Skeletal muscle satellite cell (primary cell): ENCODE measurements at regions not wholly inside any gene's neighbourhood (a gene's known extent, or its start where the extent isn't known, plus 50 kb on each side); places are given as distances from the start of the nearest gene placed in this dataset. TPM values are rescaled to one million over a fixed set of nuclear protein-coding genes. Genes with fewer than 3 reads are reported as not detected.

Source experiments
- H3K27me3 ChIP-seq: 2 replicates; pipeline ENCODE4 v1.7.0; 2013; ENCODE audit warnings: low read length; ENCODE audit not compliant: control insufficient read depth, insufficient read depth
- H3K36me3 ChIP-seq: 2 replicates; pipeline ENCODE4 v1.7.0; 2013; ENCODE audit warnings: mild to moderate bottlenecking, control low read depth, low read length; ENCODE audit not compliant: insufficient read depth
- H3K4me1 ChIP-seq: 2 replicates; pipeline ENCODE4 v1.7.0; 2013; ENCODE audit warnings: low read length; ENCODE audit not compliant: control insufficient read depth, insufficient read depth
- H3K4me2 ChIP-seq: 2 replicates; pipeline ENCODE4 v1.7.0; 2013; ENCODE audit warnings: mild to moderate bottlenecking, low read length
- H3K4me3 ChIP-seq: 2 replicates; pipeline ENCODE4 v1.7.0; 2013; ENCODE audit warnings: low read length
- H3K9ac ChIP-seq: 2 replicates; pipeline ENCODE4 v1.7.0; 2013; ENCODE audit warnings: mild to moderate bottlenecking, low read depth, low read length, moderate library complexity
- H3K9me3 ChIP-seq: replicated peaks from 2 replicates; pipeline ENCODE4 v1.7.0; 2013; ENCODE audit warnings: mild to moderate bottlenecking, control low read depth, low read length
- small RNA-seq: library from RNA; depleted of rRNA; stranded (forward); fragments of <200 nt; gene quantifications from one replicate; pipeline ENCODE3, GENCODE V24; 2012

DNA sequence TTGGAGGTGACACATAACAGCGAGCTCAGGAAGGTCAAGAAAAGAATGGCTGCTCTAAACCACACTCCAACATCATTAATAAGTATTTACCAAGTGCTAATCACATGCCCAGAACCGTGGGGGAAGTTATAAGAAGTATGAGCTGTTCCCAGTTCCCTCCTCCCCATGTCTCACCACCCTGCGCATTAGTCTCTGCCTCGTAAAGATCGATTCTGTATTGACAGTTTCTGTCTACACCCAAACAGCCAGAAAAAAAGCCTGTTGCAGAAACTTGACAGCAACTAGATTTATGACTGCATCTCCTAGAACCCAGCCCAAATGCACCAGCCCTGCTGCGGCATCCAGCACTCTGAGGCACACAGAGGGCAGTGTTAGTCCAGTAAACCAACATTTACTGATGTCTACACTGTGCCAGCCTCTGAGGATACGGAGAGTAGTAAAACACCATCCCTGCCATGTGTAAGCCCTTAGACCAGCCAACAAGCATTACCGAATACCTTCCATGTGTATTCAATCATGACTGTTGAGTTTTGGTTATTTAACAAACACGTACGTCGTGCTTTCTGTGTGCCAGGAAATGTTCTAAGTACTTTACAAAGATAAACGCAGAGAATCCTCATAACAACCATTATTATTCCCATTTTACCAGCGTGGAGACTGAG, 63.6 kb upstream of the ZBTB40 start:
- H3K9ac ChIP-seq = no peak overlapping the region
- H3K4me2 ChIP-seq = no peak overlapping the region
- no peaks in the 10 kb centered on the region for H3K9me3 ChIP-seq
- no peaks in the 10 kb centered on the region for H3K4me1 ChIP-seq
- H3K36me3 ChIP-seq = no peaks in the 10 kb centered on the region
- peaks cover 76% of the 10 kb centered on the region for H3K27me3 ChIP-seq
- H3K4me3 ChIP-seq = no peak overlapping the region

DNA sequence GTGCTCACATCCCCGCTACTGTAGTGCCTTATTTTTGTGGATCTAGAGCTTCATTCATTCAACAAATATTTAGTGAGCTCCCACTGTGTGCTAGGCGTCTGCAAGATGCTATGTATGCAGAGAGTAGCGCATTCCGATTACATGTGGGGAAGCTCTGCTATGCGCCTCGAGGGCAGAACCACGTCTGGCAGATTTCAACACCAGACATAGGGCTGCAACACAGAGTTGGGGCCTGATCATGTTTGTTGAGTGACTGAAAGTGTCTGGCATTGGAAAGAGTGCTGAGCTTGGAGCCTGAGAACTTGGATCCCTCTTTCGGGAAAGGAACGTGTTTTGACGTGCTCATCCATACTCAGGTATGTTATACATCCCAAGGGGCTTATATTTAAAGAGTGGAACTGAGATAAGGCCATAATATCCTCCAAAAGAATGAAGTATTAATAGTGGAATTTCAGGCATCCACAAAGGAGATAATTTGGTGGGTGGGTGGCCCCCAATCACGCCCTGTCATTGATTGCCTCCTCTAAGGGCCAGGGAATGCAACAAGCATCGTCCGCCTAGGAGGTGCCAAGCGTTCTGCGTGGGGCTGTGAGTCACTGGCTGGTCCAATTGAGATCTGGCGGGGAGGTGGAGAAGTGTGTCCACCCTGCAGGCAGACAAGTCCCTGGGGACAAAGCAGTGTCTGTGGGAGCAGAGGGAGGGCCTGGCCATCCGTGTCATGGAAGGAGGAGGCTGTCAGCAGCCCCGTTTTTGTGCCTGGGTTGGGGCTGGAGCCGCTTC, 62.8 kb upstream of the ZBTB40 start:
- H3K4me3 ChIP-seq = no peak overlapping the region
- no peaks in the 10 kb centered on the region for H3K4me1 ChIP-seq
- peaks cover 75% of the 10 kb centered on the region for H3K27me3 ChIP-seq
- H3K4me2 ChIP-seq = no peak overlapping the region
- H3K36me3 ChIP-seq = no peaks in the 10 kb centered on the region
- H3K9me3 ChIP-seq = no peaks in the 10 kb centered on the region
- no peak overlapping the region for H3K9ac ChIP-seq

DNA sequence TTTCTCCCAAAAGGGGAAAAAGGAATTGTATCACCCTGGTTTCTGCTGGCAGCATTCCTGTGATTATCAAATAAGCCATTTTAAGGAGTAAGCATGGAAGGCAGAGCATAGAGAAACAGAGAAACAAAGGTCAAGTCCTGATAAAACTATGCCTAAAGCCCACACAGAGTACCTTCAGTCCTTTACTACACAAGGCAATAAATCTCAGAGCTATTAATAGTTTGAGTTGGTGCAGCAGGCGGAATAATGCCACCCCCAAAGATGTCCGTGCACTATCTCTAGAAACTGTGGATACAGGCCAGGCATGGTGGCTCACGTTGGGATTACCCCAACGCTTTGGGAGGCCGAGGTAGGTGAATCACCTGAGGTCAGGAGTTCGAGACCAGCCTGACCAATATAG, 58.1 kb upstream of the ZBTB40 start:
- Histone ChIP-seq H3K36me3 (no peaks in the 10 kb centered on the region), H3K4me3 (no peak overlapping the region), H3K4me1 (no peaks in the 10 kb centered on the region), H3K9ac (no peak overlapping the region), H3K27me3 (peaks cover 69% of the 10 kb centered on the region), H3K4me2 (no peak overlapping the region), H3K9me3 (no peaks in the 10 kb centered on the region)

GRCh38 chr1:22398656-22399420, 52.8 kb upstream of the ZBTB40 start:
- Histone ChIP-seq H3K4me2 (no peak overlapping the region), H3K9ac (no peak overlapping the region), H3K4me3 (no peak overlapping the region), H3K27me3 (peaks cover 72% of the 10 kb centered on the region), H3K36me3 (no peaks in the 10 kb centered on the region), H3K9me3 (no peaks in the 10 kb centered on the region), H3K4me1 (no peaks in the 10 kb centered on the region)

DNA sequence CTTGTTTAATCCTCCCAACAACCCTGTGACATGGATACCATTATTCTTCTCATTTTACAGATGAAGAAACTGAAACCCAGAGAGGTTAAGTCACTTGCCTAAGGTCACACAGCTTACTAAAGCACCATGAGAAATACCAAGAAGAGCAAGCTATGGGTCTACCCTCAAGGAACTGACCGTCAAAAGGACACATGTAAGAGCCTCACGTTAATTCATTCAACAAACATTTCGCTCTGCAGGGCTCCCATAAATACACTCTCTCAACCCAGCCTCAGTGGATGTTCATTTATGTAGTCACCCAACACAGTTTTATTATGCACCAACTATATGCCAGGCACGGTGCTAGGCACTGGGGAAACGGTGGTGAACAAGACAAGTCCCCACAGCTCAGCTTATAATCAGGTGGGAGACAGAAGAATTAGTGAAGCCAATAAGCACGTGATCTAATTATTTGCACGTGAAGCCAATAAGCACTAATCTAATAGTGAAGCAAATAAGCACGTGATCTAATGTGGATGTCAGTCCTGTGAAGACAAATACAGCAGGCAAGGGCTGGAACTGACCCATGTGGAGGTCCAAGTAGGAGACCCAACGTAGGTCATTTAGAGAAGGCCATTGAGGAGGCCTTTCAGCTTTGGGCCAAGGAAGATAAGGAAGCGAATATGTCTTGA, 52.1 kb upstream of the ZBTB40 start:
- no peak overlapping the region for H3K9ac ChIP-seq
- H3K4me1 ChIP-seq = no peaks in the 10 kb centered on the region
- no peaks in the 10 kb centered on the region for H3K36me3 ChIP-seq
- H3K4me2 ChIP-seq = no peak overlapping the region
- H3K27me3 ChIP-seq = peaks cover 77% of the 10 kb centered on the region
- no peaks in the 10 kb centered on the region for H3K9me3 ChIP-seq
- no peak overlapping the region for H3K4me3 ChIP-seq

Small RNA genes in the stretch of these regions (small RNA-seq; reads per million reads assigned to genes)
- not detected for gene MIR4418
